ENCODE measurements at regions not wholly inside any gene's neighbourhood (a gene's known extent, or its start where the extent isn't known, plus 50 kb on each side); places are given as distances from the start of the nearest gene placed in this dataset.

GRCh38 chr14:51398898-51399297 lies 158.9 kb downstream of the TMX1 start:
- WGBS, 2 donors (ENCODE audit: low coverage in 1 of 2): 52 to 73% methylated on average over 4 of the region's 4 CpGs
- H3K4me1 ChIP-seq: peaks cover 30 to 53% (median 31%) of the 10 kb centered on the region in 3 donors
- no peak overlapping the region for H3K4me3 ChIP-seq
- H3K27me3 ChIP-seq: no peaks in the 10 kb centered on the region
- no peaks in the 10 kb centered on the region for H3K9me3 ChIP-seq
- no peaks in the 10 kb centered on the region for H3K36me3 ChIP-seq
- peak; percentile 17 for ATAC-seq
- TF ChIP-seq CTCF (IDR thresholded peaks at IDR 0.05) (no peak), POLR2AphosphoS5 (IDR thresholded peaks at IDR 0.05) (no peak), EP300 (IDR thresholded peaks at IDR 0.05) (no peak), POLR2A (IDR thresholded peaks at IDR 0.05) (no peak)
- H3K27ac ChIP-seq: peak overlapping the region in 1 of 4 donors; percentile 12

GRCh38 chr14:51400139-51400538 lies 160.1 kb downstream of the TMX1 start:
- 72 to 76% methylated on average over 2 of the region's 2 CpGs for WGBS, 2 donors (ENCODE audit: low coverage in 1 of 2)
- Histone ChIP-seq H3K36me3 (no peaks in the 10 kb centered on the region), H3K4me1 (peaks cover 18 to 41% (median 19%) of the 10 kb centered on the region in 3 donors), H3K27ac (peak overlapping the region in 1 of 4 donors; percentile 65), H3K27me3 (no peaks in the 10 kb centered on the region), H3K4me3 (no peak overlapping the region), H3K9me3 (no peaks in the 10 kb centered on the region)
- no peak for TF ChIP-seq POLR2A (IDR thresholded peaks at IDR 0.05)
- TF ChIP-seq POLR2AphosphoS5 (IDR thresholded peaks at IDR 0.05): no peak
- no peak for TF ChIP-seq EP300 (IDR thresholded peaks at IDR 0.05)
- TF ChIP-seq CTCF (IDR thresholded peaks at IDR 0.05): no peak
- no peak for ATAC-seq

- H3K27ac ChIP-seq: peak overlapping the region; percentile 65 to 76 (median 70)
- ATAC-seq: peak; percentile 34
- peaks cover 7 to 29% (median 10%) of the 10 kb centered on the region in 3 donors for H3K4me1 ChIP-seq
- no peaks in the 10 kb centered on the region for H3K36me3 ChIP-seq
- TF ChIP-seq EP300 (IDR thresholded peaks at IDR 0.05) (no peak), POLR2A (IDR thresholded peaks at IDR 0.05) (no peak), POLR2AphosphoS5 (IDR thresholded peaks at IDR 0.05) (no peak), CTCF (IDR thresholded peaks at IDR 0.05) (no peak)
- no peak overlapping the region for H3K4me3 ChIP-seq
- WGBS, 2 donors (ENCODE audit: low coverage in 1 of 2): 0 to 28% methylated on average over 1 to 2 of the region's 2 CpGs
- H3K27me3 ChIP-seq: no peaks in the 10 kb centered on the region
- H3K9me3 ChIP-seq: no peaks in the 10 kb centered on the region
These were observed 161.2 kb downstream of the TMX1 start for GRCh38 chr14:51401272-51401671.

- Histone ChIP-seq H3K4me1 (peaks cover 7 to 25% (median 8%) of the 10 kb centered on the region in 3 donors), H3K9me3 (no peaks in the 10 kb centered on the region), H3K27ac (peak overlapping the region; percentile 65 to 76 (median 70)), H3K4me3 (no peak overlapping the region), H3K36me3 (no peaks in the 10 kb centered on the region), H3K27me3 (no peaks in the 10 kb centered on the region)
- no peak for TF ChIP-seq POLR2AphosphoS5 (IDR thresholded peaks at IDR 0.05)
- no peak for ATAC-seq
- WGBS, 2 donors (ENCODE audit: low coverage in 1 of 2): 33 to 36% methylated on average over 1 to 2 of the region's 2 CpGs
These were observed 161.7 kb downstream of the TMX1 start for GRCh38 chr14:51401756-51402155.

- ATAC-seq: no peak
- H3K4me3 ChIP-seq: no peak overlapping the region
These were observed 170.8 kb downstream of the TMX1 start for GRCh38 chr14:51410897-51411296.

More at GRCh38 chr14:51410897-51411296, 170.8 kb downstream of the TMX1 start:
- WGBS, 2 donors (ENCODE audit: low coverage in 1 of 2): 32 to 44% methylated on average over 3 of the region's 3 CpGs
- Histone ChIP-seq H3K27me3 (no peaks in the 10 kb centered on the region), H3K36me3 (no peaks in the 10 kb centered on the region), H3K27ac (no peak overlapping the region), H3K9me3 (no peaks in the 10 kb centered on the region), H3K4me1 (peaks cover 0 to 17% (median 0%) of the 10 kb centered on the region in 3 donors)
- TF ChIP-seq CTCF (IDR thresholded peaks at IDR 0.05) (no peak), POLR2AphosphoS5 (IDR thresholded peaks at IDR 0.05) (no peak), POLR2A (IDR thresholded peaks at IDR 0.05) (no peak), EP300 (IDR thresholded peaks at IDR 0.05) (no peak)
